ENCODE measurements at regions not wholly inside any gene's neighbourhood (a gene's known extent, or its start where the extent isn't known, plus 50 kb on each side); places are given as distances from the start of the nearest gene placed in this dataset.

DNA sequence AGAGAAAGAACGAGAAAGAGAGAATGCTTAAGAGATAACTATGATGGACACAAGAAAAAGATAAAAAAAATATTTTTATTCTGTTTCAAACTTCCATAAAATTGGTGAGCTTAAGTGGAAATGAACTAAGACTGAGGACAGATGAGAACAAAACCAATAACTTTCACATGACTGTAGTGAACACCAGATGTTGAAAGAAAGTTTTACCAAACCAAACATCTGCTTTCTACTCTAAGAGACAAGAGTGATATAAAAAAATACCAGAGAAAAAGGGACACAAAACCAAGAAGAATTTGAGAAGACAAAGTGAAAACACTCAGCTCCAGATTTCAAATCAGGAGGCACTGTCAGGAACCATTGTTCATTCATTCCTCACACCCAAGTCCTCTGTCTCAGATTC lies 147.9 kb downstream of the IMPG2 start:
- H3K4me3 ChIP-seq (ENCODE audit: low read depth, low read length) = no peak overlapping the region
- TF ChIP-seq, protein P1, sequence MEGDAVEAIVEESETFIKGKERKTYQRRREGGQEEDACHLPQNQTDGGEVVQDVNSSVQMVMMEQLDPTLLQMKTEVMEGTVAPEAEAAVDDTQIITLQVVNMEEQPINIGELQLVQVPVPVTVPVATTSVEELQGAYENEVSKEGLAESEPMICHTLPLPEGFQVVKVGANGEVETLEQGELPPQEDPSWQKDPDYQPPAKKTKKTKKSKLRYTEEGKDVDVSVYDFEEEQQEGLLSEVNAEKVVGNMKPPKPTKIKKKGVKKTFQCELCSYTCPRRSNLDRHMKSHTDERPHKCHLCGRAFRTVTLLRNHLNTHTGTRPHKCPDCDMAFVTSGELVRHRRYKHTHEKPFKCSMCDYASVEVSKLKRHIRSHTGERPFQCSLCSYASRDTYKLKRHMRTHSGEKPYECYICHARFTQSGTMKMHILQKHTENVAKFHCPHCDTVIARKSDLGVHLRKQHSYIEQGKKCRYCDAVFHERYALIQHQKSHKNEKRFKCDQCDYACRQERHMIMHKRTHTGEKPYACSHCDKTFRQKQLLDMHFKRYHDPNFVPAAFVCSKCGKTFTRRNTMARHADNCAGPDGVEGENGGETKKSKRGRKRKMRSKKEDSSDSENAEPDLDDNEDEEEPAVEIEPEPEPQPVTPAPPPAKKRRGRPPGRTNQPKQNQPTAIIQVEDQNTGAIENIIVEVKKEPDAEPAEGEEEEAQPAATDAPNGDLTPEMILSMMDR (IDR thresholded peaks at IDR 0.05; ENCODE audit: insufficient read depth, low read depth, low read length) = no peak
- DNase-seq (ENCODE audit: low read depth) = no peak

DNA sequence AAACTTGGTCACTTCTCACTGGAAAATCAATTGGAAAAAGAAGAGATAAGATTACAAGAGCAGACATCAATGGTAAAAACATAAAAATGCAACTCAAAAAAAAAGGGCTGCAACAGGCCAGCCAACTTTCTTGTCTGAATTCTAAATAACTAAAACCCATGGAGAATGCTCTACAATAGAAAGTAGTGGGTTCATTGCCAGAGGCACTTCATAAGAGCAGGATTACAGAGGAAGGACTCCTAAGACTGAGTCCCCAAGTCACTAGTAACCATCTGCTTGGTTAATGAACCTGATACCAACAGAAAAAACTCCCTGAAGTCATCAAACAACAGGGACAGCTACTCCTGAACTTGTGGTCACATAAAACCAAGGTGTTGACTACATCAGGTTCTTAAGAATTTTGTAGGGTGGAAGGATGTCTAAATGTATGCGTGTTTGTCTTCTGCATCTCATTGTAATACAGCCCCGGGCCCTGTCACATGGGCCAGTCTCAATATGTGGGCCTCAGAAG lies 148.6 kb downstream of the IMPG2 start:
- no peak overlapping the region for H3K4me3 ChIP-seq (ENCODE audit: low read depth, low read length)
- no peak for DNase-seq (ENCODE audit: low read depth)
- TF ChIP-seq, protein P1 (IDR thresholded peaks at IDR 0.05; ENCODE audit: insufficient read depth, low read depth, low read length) = no peak

DNA sequence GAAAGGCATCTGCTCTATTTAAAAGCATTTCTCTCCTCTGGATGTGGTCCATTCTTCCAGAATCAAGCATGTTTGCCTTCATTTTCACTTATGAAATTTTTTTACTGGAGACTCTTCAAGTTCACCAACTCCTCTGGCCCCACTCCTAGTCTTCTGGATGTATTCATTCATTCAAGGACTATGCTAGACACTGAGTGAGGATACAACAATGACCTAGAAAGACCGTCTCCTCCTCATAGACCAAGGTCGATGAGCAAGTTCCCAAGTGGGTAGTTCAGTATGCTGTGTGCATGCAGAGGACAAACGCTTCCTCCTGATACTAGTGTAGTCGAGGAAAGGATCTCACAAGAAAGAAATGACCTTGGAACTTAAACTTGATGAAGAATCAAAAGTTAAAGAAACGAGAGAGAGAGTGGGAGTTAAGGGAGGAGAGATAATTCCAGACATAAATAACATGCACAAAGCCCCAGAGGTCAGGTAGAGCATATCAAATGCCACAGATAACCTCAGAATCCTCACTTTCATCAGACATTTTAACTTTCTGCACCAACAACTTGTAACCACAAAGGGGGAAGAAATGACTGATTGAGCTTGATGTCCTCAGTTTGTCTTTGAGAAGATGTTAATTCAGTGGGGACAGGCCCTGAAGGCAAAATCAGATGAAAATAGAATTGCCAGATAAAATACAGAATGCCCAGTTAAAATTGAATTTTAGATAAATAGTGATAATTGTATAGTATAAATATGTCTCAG lies 149.4 kb downstream of the IMPG2 start:
- no peak for DNase-seq (ENCODE audit: low read depth)
- H3K4me3 ChIP-seq (ENCODE audit: low read depth, low read length) = no peak overlapping the region
- TF ChIP-seq, protein P1 (IDR thresholded peaks at IDR 0.05; ENCODE audit: insufficient read depth, low read depth, low read length) = no peak

DNA sequence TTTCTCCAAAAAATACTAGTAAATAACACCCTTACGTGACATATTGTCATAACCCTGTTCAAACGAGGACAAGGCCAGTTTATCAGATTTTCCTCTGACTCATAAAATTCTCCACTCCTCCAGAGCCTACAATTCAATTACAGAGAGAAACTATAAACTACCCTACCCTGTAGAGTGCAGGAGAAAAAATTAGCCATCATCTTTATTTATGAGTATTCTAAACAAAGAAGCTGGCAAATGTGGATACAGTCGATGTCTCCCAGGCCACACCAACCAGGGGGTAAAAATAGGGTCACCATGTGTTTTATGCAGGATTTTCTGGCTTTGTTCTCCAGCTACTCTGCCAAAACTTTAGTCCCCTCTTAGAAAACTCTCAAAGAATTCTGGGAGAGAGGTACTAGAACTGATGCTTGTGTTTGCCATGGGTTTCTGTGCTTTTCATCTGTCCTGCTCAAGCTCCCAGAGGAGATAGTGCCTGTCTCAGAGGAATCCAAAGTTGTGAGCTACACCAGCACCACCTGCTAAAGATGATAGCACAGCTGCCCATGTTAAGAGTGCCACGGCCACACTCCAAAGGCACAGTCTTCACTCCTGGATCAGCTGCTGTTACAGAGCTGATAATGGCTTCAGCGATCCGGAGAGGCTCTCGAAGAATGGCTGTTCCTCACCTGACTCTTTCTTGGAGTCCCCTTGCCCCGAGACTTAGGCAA lies 150.2 kb downstream of the IMPG2 start:
- DNase-seq (ENCODE audit: low read depth) = no peak
- H3K4me3 ChIP-seq (ENCODE audit: low read depth, low read length) = no peak overlapping the region

DNA sequence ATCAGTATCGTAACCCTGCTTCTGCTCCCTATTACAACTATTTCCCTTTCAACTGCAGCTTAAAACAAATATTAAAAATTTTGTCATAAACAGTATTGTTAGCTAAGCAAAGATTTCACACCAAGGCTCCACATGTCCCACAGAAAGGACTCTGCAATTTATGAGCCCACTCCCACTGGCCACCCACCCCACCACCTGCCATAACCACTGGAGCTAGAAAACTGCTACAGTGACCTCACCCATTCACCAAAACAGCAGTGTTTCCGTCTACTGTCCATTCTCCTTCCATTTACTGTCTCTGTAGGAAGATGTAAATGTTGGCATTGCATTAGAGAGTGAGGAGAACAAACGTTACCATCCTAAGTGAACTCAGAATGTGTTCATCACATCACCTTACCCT lies 150.9 kb downstream of the IMPG2 start:
- DNase-seq (ENCODE audit: low read depth) = no peak
- no peak overlapping the region for H3K4me3 ChIP-seq (ENCODE audit: low read depth, low read length)
- TF ChIP-seq, protein P1 (IDR thresholded peaks at IDR 0.05; ENCODE audit: insufficient read depth, low read depth, low read length) = no peak

More for the DNA sequence above, 150.2 kb downstream of the IMPG2 start:
- TF ChIP-seq, protein P1 (IDR thresholded peaks at IDR 0.05; ENCODE audit: insufficient read depth, low read depth, low read length) = no peak

DNA sequence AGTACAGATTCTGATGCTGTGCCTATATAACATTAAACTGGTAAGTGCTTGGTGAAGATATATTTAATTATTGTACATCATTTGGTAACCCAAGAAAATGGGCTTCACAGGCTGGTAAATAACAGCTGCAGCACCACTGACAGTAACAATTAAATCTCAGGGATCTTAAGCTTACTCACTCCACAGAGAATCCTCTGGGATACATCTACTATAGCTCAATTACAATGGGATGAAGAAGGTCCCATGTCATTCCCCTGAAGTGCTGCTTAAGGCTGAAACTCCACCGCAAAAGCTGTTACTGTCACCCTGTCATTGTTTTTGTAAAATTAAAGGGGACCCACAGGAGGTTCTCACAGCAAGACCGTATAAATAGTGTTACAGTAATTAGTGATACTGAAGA lies 153.0 kb downstream of the IMPG2 start:
- H3K4me3 ChIP-seq (ENCODE audit: low read depth, low read length) = no peak overlapping the region
- TF ChIP-seq, protein P1 (IDR thresholded peaks at IDR 0.05; ENCODE audit: insufficient read depth, low read depth, low read length) = no peak
- no peak for DNase-seq (ENCODE audit: low read depth)
